ENCODE measurements at regions not wholly inside any gene's neighbourhood (a gene's known extent, or its start where the extent isn't known, plus 50 kb on each side); places are given as distances from the start of the nearest gene placed in this dataset.

GRCh38 chr18:39624961-39625360 lies 2059.4 kb upstream of the CELF4 start:
- Histone ChIP-seq H3K4ac (ENCODE audit: low read depth in 1 of 2, low read length in 2 of 2) (no peak overlapping the region), H3K36me3 (ENCODE audit: control insufficient read depth in 1 of 2, insufficient read depth in 2 of 2, low read depth in 1 of 2, low read length in 2 of 2) (no peaks in the 10 kb centered on the region), H3K18ac (ENCODE audit: low read depth in 1 of 2, low read length in 2 of 2) (no peak overlapping the region), H2BK12ac (ENCODE audit: low read length in 2 of 2) (no peak overlapping the region), H3K9me3 (ENCODE audit: control insufficient read depth, low read length) (no peaks in the 10 kb centered on the region), H3K4me1 (ENCODE audit: control insufficient read depth, insufficient read depth, low read depth, low read length) (peaks cover 3% of the 10 kb centered on the region), H3K23ac (ENCODE audit: low read length in 2 of 2) (no peak overlapping the region), H2AFZ (ENCODE audit: low read depth, low read length) (no peak overlapping the region), H3K79me1 (replicated peaks; ENCODE audit: low read length, poor library complexity, severe bottlenecking) (no peaks in the 10 kb centered on the region), H2BK120ac (ENCODE audit: low read depth, low read length) (no peak overlapping the region), H4K91ac (ENCODE audit: low read length) (no peak overlapping the region), H3K14ac (ENCODE audit: low read length in 2 of 2) (no peak overlapping the region), H2AK5ac (ENCODE audit: low read length, severe bottlenecking) (no peak overlapping the region), H3K4me2 (ENCODE audit: low read length, poor library complexity, severe bottlenecking) (no peak overlapping the region), H2BK5ac (ENCODE audit: low read depth, low read length, poor library complexity, severe bottlenecking) (no peak overlapping the region), H3K27ac (ENCODE audit: low read length, poor library complexity, severe bottlenecking) (no peak overlapping the region), H2BK15ac (ENCODE audit: low read depth, poor library complexity, severe bottlenecking) (no peak overlapping the region), H3K27me3 (ENCODE audit: control insufficient read depth in 1 of 2, insufficient read depth in 1 of 2, low read length in 2 of 2) (no peaks in the 10 kb centered on the region), H3K9ac (ENCODE audit: low read length) (no peak overlapping the region), H3K4me3 (ENCODE audit: insufficient read depth in 1 of 2, low read depth in 1 of 2, low read length in 2 of 2) (no peak overlapping the region), H4K8ac (ENCODE audit: low read length) (no peak overlapping the region)
- DNase-seq = peak; percentile 54
- 15% methylated on average over 4 of the region's 4 CpGs for WGBS

DNA sequence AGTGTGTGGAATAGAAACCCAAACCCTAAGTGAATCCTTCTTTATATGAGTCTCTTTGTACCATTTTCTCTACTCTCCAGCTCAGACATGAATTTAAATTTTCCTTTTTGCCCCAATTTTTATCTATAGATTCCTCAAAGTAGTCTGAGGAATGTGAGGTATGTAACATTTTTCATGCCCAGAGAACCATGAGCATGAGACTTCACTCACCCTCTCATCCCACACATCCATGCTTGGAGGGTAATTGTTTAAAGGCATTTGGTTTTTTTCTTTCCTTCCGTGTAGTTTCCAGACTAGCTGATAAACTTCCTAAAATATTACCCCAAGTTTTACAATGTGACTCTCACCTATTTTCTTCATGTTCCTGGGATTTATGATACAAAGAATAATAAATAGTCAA lies 2056.8 kb upstream of the CELF4 start:
- H2BK5ac ChIP-seq (ENCODE audit: low read depth, low read length, poor library complexity, severe bottlenecking) = no peak overlapping the region

GRCh38 chr18:39620551-39621168 lies 2055.1 kb upstream of the CELF4 start:
- Histone ChIP-seq H2AFZ (ENCODE audit: low read depth, low read length) (no peak overlapping the region), H3K79me1 (replicated peaks; ENCODE audit: low read length, poor library complexity, severe bottlenecking) (no peaks in the 10 kb centered on the region), H2BK120ac (ENCODE audit: low read depth, low read length) (no peak overlapping the region), H3K14ac (ENCODE audit: low read length in 2 of 2) (no peak overlapping the region), H3K27me3 (ENCODE audit: control insufficient read depth in 1 of 2, insufficient read depth in 1 of 2, low read length in 2 of 2) (no peaks in the 10 kb centered on the region), H3K4me2 (ENCODE audit: low read length, poor library complexity, severe bottlenecking) (no peak overlapping the region), H2AK5ac (ENCODE audit: low read length, severe bottlenecking) (no peak overlapping the region), H3K18ac (ENCODE audit: low read depth in 1 of 2, low read length in 2 of 2) (no peak overlapping the region), H3K9me3 (ENCODE audit: control insufficient read depth, low read length) (no peaks in the 10 kb centered on the region), H3K9ac (ENCODE audit: low read length) (no peak overlapping the region), H2BK5ac (ENCODE audit: low read depth, low read length, poor library complexity, severe bottlenecking) (no peak overlapping the region), H3K27ac (ENCODE audit: low read length, poor library complexity, severe bottlenecking) (no peak overlapping the region), H4K91ac (ENCODE audit: low read length) (no peak overlapping the region), H3K4ac (ENCODE audit: low read depth in 1 of 2, low read length in 2 of 2) (no peak overlapping the region), H3K36me3 (ENCODE audit: control insufficient read depth in 1 of 2, insufficient read depth in 2 of 2, low read depth in 1 of 2, low read length in 2 of 2) (no peaks in the 10 kb centered on the region), H3K4me1 (ENCODE audit: control insufficient read depth, insufficient read depth, low read depth, low read length) (peaks cover 3% of the 10 kb centered on the region), H3K23ac (ENCODE audit: low read length in 2 of 2) (no peak overlapping the region), H4K8ac (ENCODE audit: low read length) (no peak overlapping the region), H2BK15ac (ENCODE audit: low read depth, poor library complexity, severe bottlenecking) (no peak overlapping the region), H3K4me3 (ENCODE audit: insufficient read depth in 1 of 2, low read depth in 1 of 2, low read length in 2 of 2) (no peak overlapping the region), H2BK12ac (ENCODE audit: low read length in 2 of 2) (no peak overlapping the region)
- WGBS = no CpG with 5 or more reads among the region's 2 CpGs
- DNase-seq = no peak

More for the DNA sequence above, 2056.8 kb upstream of the CELF4 start:
- Histone ChIP-seq H3K27me3 (ENCODE audit: control insufficient read depth in 1 of 2, insufficient read depth in 1 of 2, low read length in 2 of 2) (no peaks in the 10 kb centered on the region), H3K18ac (ENCODE audit: low read depth in 1 of 2, low read length in 2 of 2) (no peak overlapping the region), H4K8ac (ENCODE audit: low read length) (no peak overlapping the region), H3K4me3 (ENCODE audit: insufficient read depth in 1 of 2, low read depth in 1 of 2, low read length in 2 of 2) (no peak overlapping the region), H2AK5ac (ENCODE audit: low read length, severe bottlenecking) (no peak overlapping the region), H3K23ac (ENCODE audit: low read length in 2 of 2) (no peak overlapping the region), H2BK12ac (ENCODE audit: low read length in 2 of 2) (no peak overlapping the region), H2AFZ (ENCODE audit: low read depth, low read length) (no peak overlapping the region), H3K27ac (ENCODE audit: low read length, poor library complexity, severe bottlenecking) (no peak overlapping the region), H3K14ac (ENCODE audit: low read length in 2 of 2) (no peak overlapping the region), H3K9me3 (ENCODE audit: control insufficient read depth, low read length) (no peaks in the 10 kb centered on the region), H3K4me2 (ENCODE audit: low read length, poor library complexity, severe bottlenecking) (no peak overlapping the region), H3K4ac (ENCODE audit: low read depth in 1 of 2, low read length in 2 of 2) (no peak overlapping the region), H3K9ac (ENCODE audit: low read length) (no peak overlapping the region), H2BK15ac (ENCODE audit: low read depth, poor library complexity, severe bottlenecking) (no peak overlapping the region), H4K91ac (ENCODE audit: low read length) (no peak overlapping the region), H3K36me3 (ENCODE audit: control insufficient read depth in 1 of 2, insufficient read depth in 2 of 2, low read depth in 1 of 2, low read length in 2 of 2) (no peaks in the 10 kb centered on the region), H3K4me1 (ENCODE audit: control insufficient read depth, insufficient read depth, low read depth, low read length) (peaks cover 3% of the 10 kb centered on the region), H2BK120ac (ENCODE audit: low read depth, low read length) (no peak overlapping the region), H3K79me1 (replicated peaks; ENCODE audit: low read length, poor library complexity, severe bottlenecking) (no peaks in the 10 kb centered on the region)
- no CpG with 5 or more reads among the region's 1 CpG for WGBS
- no peak for DNase-seq

DNA sequence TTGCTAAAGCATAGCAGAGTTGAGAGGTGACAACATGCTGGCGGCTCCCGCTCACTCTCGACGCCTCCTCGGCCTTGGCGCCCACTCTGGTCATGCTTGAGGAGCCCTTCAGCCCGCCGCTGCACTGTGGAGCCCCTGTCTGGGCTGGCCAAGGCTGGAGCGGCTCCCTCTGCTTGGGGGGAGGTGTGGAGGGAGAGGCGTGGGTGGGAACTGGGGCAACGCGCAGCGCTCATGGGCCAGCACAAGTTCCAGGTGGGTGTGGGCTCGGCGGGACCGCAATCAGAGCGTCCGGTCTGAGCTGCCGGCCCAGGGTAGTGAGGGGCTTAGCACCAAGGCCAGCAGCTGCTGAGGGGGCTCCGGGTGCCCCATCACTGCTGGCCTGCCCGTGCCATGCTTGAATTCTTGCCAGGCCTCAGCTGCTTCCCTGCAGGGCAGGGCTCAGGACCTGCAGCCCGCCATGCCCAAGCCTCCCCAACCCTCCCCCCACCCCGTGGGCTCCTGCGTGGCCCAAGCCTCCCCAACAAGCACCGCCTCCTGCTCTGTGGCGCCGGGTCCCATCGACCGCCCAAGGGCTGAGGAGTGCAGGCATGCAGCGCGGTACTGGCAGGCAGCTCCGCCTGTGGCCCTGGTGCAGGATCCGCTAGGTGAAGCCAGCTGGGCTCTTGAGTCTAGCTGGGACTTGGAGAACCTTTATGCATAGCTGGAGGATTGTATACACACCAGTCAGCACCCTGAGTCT lies 2052.8 kb upstream of the CELF4 start:
- Histone ChIP-seq H3K4me3 (ENCODE audit: insufficient read depth in 1 of 2, low read depth in 1 of 2, low read length in 2 of 2) (no peak overlapping the region), H2AFZ (ENCODE audit: low read depth, low read length) (no peak overlapping the region), H3K4ac (ENCODE audit: low read depth in 1 of 2, low read length in 2 of 2) (no peak overlapping the region), H3K4me1 (ENCODE audit: control insufficient read depth, insufficient read depth, low read depth, low read length) (peaks cover 3% of the 10 kb centered on the region), H3K27ac (ENCODE audit: low read length, poor library complexity, severe bottlenecking) (no peak overlapping the region), H2BK5ac (ENCODE audit: low read depth, low read length, poor library complexity, severe bottlenecking) (no peak overlapping the region), H3K14ac (ENCODE audit: low read length in 2 of 2) (no peak overlapping the region), H3K9me3 (ENCODE audit: control insufficient read depth, low read length) (no peaks in the 10 kb centered on the region), H2BK120ac (ENCODE audit: low read depth, low read length) (no peak overlapping the region), H2AK5ac (ENCODE audit: low read length, severe bottlenecking) (no peak overlapping the region), H3K9ac (ENCODE audit: low read length) (no peak overlapping the region), H3K23ac (ENCODE audit: low read length in 2 of 2) (no peak overlapping the region), H4K8ac (ENCODE audit: low read length) (no peak overlapping the region), H3K36me3 (ENCODE audit: control insufficient read depth in 1 of 2, insufficient read depth in 2 of 2, low read depth in 1 of 2, low read length in 2 of 2) (no peaks in the 10 kb centered on the region), H2BK12ac (ENCODE audit: low read length in 2 of 2) (peak overlapping the region in 1 of 2 experiments; percentile 42), H4K91ac (ENCODE audit: low read length) (no peak overlapping the region), H3K4me2 (ENCODE audit: low read length, poor library complexity, severe bottlenecking) (no peak overlapping the region), H3K79me1 (replicated peaks; ENCODE audit: low read length, poor library complexity, severe bottlenecking) (no peaks in the 10 kb centered on the region), H2BK15ac (ENCODE audit: low read depth, poor library complexity, severe bottlenecking) (no peak overlapping the region), H3K27me3 (ENCODE audit: control insufficient read depth in 1 of 2, insufficient read depth in 1 of 2, low read length in 2 of 2) (no peaks in the 10 kb centered on the region), H3K18ac (ENCODE audit: low read depth in 1 of 2, low read length in 2 of 2) (peak overlapping the region in 1 of 2 experiments; percentile 21)
- no peak for DNase-seq
- WGBS = 96% methylated on average over 33 of the region's 33 CpGs
